Stimulated activated CD4-positive, alpha-beta T cell treated with anti-CD3 and anti-CD28 coated beads, Interleukin-15, amount 100 ng/mL, for 48 hours (primary cell): ENCODE measurements at regions not wholly inside any gene's neighbourhood (a gene's known extent, or its start where the extent isn't known, plus 50 kb on each side); places are given as distances from the start of the nearest gene placed in this dataset.
"Not testable (repeated sequence)": the region's sequence is repeated elsewhere in the genome, so short reads cannot be mapped to it uniquely, and the experiment has no call there.

Source experiments
- DNase-seq, 2 donors: peaks; one replicate each; pipeline ENCODE4 v3.0.0-alpha.2; 2020; ENCODE audit warnings: low read depth in 2 of 2

- DNase-seq = not testable (repeated sequence)
Measured at GRCh38 chr1:83474946-83475345, 524.0 kb downstream of the TTLL7 start.

DNA sequence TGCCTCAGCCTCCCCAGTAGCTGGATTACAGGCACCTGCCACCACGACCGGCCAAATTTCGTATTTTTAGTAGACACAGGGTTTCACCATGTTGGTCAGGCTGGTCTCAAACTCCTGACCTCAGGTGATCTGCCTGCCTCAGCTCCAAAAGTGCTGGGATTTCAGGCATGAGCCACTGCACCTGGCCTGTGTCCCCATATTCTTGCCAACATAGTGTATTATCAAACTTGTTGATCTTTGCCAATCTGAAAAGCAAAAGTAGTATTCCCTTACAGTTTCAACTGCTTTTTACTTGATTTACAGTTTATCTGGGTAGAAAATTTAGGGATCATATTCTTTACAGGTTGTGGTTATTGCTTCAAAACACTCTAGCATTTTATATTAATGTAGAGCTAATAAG is 524.9 kb downstream of the TTLL7 start:
- DNase-seq = not testable (repeated sequence)

GRCh38 chr1:83472066-83472465 is 526.9 kb downstream of the TTLL7 start:
- DNase-seq = not testable (repeated sequence)

GRCh38 chr1:83471272-83471671 is 527.7 kb downstream of the TTLL7 start:
- not testable (repeated sequence) for DNase-seq

DNA sequence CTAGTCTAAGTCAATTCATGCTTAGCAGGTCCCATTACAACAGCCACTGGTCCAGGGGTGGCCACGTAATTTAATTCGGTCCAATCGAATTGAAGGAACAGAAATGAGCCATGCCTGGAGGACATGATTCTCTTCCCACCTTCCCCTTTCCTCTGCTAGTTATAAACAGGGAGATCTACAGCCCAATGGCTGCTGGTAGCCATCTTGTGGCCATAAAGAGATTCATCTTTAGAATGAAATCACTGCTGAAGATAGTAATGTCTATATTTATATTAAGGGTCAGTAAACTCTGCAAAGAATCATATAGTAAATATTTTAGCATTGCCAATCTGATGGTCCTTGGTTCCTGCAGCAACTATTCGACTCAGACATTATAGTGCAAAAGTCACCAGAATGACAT is 530.6 kb downstream of the TTLL7 start:
- DNase-seq = not testable (repeated sequence)

DNA sequence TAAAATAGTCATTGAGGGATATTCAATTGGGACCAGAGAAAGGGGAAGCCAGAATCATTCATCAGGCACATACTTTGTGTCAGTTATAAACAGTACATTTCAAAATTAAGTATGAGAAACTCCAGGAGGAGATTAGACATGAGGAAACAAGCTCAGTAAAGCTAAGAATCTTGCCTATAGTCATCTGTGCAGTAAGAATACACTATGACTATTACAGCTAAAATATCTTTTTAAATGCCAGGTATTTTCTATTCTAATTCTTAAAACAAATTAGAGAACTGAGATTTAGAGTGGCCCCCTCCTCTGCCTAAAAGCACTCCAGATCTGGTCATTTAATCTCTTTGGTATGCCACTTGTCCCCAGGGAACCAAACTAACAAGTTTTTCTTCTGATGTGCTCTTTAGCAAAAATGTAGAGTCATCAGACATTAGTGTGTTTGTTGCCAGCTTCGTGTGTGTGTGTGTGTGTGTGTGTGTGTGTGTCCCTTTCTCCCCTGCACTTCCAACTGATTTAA is 541.1 kb downstream of the TTLL7 start:
- DNase-seq = not testable (repeated sequence)

DNA sequence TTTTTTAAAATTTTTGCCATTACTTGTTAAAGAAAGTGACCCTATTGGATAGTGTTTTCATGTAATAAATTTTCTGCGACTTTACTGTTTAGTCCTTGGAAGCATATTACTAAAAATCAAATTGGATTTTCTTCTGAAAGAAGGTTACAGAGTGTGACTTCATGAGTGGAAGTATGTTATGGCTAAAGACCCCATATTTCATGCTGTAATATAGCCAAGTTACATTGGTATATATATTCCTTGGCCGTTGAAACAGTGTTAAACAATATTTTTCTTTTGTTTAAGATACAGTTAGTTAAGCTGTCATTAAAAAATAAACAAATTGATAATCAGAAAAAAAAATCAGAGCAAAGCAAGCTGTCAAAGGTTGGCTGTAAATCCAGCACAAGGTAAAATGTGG is 541.7 kb downstream of the TTLL7 start:
- DNase-seq = not testable (repeated sequence)

DNA sequence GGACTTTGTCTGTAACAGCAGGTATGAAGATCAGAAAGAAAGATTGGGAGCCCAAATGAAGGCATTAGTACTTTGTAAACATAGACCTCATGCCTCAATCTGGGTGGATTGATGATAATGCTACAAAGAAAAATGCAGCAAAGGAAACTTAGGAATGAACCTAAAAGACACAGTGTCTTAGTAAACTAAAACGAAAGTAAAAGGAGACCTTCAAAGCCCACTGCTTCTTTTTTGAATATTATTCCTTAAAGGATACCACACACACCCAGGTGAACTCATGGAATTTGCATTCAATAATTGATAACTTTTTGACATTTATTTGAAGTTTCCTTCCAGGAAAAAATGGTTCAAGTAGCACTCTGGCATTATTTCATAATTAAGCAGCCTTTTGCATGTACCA is 543.2 kb downstream of the TTLL7 start:
- not testable (repeated sequence) for DNase-seq

DNA sequence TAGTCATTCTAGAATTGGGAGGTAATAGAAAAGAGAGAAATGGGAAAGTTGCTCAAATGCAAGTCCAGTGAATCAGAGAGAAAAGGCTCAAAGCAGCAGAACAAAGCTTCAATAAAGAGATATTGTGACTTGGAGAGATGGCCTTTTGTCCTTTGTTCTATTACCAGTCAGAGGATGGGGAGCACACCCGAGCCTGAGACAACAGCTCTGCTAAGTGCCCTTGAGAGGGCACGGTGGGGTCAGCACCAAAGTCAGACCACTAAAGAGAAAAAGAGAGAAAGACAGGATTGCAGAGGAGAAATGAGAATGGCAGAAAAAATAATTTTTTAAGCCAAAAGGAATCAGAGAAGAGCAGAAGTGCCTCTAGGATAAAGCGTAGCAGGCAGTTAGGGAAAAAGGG is 553.1 kb downstream of the TTLL7 start:
- not testable (repeated sequence) for DNase-seq

DNA sequence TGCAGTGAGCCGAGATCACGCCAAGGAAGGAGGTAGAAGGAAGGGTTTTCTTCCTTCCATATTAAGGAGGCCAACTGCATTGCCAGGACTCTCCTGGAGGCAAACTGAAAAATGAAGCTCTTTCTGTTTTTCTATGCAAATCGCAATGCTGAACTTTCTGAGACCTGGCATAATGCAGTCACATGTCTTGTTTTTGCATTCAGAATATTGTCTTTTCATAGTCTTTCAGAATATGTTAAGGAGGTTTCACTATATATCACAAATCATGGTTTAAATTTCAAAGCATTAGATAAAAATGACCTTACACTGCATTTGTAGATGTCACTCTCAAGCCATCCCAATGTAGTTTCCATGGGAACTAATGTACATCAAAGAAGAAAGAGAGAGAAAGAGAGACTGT is 556.5 kb downstream of the TTLL7 start:
- DNase-seq = not testable (repeated sequence)

DNA sequence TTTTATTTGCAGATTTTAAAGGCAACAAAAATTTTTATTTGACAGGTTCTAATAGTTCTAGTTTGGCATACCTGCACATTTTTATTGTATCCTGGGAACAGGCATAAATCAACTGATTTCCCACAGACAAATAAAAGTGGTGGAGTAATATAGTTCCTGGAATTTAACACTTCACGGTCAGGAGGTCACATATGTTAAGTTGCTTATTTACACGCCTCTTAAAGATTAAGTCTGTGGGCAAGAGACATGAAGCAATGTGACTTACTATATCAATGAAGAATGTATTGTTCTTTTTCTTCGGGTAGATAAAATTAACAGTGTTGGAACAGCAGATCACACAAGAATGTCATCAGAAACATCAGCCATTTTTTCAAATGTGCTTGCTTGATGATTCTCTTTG is 558.3 kb downstream of the TTLL7 start:
- not testable (repeated sequence) for DNase-seq

DNA sequence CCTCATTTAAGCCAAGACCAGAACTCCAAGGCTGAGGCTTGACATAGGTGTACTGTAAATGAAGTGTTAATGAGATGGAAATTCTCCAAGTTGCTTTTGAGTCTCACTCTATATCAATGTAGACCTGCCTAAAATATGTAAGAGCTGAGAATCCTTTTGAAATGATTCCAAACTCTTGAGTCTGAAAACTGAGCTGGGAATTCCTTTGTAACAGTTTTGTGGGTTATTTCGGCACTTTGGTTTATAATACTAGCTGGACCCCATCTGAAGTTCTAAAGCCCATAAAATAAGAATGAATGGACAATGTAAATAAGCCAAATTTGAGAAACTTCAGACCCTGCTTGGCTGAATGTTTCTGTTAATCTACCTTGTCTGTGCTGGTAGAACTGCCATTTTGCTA is 558.9 kb downstream of the TTLL7 start:
- not testable (repeated sequence) for DNase-seq

- DNase-seq = not testable (repeated sequence)
Measured at GRCh38 chr1:83438316-83438715, 560.6 kb downstream of the TTLL7 start.

DNA sequence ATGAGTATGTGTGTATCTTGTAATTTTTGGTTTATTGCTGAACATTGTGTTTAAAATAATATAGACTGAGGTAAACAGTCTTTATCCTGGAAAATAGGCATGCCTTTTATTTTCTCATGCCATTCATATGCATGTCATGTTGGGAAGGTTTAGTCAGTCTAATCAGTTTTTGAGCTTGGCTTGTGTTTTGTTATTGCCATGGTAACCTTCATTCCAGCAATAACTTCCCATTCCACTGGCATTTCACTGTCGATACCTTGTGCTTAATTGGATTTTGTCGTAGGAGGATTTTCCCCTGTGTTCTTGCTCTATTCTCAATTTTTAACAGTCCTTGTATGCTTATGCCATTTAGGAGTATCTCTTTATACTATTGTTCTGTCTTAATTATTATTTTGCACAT is 563.6 kb downstream of the TTLL7 start:
- not testable (repeated sequence) for DNase-seq

GRCh38 chr1:83427566-83427965 is 571.4 kb downstream of the TTLL7 start:
- not testable (repeated sequence) for DNase-seq

DNA sequence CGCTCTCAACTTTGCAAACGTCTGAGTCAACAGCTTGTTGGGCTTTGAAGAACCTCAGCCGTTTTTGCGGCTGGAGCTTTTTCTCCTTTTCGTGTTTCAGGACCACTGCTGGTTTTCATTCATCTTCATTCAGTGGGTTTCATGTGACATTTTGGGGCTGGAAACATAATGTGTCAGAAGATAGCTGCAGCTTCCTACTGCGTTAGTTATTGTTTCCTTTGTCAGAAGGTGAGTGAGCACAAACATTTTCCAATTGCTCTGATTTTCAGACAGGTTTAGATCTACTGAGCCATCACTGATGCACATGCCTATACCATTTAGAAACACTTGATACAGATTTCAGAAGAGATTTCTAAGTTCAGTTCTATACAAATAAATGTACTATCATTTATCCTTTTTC is 575.5 kb downstream of the TTLL7 start:
- DNase-seq = not testable (repeated sequence)

DNA sequence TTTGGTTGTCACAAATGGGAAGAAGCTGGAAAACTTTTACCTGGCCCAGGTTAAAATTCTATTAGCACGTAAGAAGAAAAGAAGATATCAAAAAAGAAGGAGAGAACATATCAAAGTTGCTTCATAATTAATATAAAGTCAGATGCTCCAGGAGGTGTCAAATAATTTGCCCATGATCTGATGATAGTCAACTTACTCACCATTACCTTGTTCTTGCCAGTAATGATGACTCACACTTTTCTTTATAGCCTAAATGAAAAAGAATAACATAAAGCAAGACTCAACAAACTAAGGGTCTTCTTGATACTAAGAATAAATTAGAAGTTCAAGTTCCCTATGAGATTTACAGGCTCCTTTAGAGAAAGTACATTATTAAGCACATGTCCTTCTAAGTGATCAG is 580.4 kb downstream of the TTLL7 start:
- no peak for DNase-seq

DNA sequence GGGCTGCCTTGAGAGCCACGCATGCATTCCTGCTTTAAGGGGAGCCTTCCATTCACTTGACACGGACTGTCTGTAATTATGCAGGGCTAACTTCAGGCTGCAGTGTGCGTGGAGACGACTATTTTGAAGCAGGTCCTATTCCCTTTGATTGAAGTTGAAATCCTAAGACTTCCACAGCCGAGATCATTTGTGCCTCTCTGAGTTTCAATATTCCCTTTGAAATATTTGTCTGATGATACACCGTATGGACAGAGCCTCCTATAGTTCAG is 585.2 kb downstream of the TTLL7 start:
- DNase-seq = not testable (repeated sequence)

DNA sequence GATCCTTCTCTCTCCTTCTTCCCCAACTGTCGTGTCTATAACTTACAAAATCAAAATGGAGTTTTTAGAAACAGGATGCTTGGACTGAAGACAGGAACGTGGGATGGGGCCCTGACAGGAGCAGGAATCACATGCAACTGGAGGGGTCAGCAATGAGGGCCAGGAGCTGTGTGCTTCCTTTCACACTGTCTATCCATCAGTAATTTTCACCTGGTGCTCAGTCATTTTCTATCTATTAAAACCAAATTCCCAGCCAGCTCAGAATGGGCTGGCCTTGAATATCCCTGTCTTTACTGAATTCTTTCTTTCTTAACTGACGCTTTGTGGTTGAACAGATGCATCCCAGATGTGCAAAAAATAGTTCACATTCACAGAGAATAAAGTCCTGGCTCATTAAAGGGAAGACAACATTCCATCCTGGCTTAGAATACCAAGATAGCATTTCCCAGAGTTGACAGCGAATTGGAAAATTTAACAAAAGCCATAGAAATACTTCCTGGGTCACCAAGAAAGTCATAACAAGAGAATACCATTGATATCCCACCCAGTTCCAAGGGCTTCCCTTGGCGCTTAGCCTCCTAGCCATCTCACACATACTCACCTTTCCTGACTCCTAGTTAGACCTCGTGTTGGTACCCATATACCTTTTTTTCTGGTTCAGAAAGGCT is 588.1 kb downstream of the TTLL7 start:
- DNase-seq = not testable (repeated sequence)

DNA sequence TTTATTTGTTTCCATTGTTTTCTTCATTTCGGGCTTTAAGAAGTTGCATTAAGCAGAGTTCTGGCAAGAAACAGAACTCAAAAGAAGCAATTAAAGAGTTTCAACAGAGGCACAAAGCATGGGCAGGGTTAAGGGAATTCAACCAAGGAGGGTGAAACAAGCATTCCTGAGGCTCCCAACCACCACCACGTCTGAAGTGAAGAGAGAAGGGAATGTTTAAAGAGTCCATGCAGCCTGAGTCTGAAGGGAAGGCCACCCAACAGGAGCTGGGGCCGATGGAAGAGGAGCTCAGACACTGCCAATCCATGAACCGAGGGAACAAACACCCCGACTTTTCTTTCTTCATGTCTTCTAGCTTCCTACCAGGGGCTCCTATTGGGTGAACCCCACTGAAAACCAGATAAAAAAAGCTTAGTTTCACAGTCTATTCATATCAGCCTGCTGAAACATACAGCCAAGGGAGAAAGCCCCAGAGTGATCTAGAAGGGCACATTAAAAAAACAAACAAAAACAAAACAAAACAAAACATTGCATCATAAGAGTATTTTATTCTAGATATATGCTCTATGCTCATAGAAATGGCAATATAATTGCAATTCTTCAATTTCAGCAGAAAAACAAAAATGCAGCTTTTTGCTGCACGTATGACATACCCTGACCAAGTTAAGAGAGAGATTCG is 592.1 kb downstream of the TTLL7 start:
- DNase-seq = not testable (repeated sequence)

DNA sequence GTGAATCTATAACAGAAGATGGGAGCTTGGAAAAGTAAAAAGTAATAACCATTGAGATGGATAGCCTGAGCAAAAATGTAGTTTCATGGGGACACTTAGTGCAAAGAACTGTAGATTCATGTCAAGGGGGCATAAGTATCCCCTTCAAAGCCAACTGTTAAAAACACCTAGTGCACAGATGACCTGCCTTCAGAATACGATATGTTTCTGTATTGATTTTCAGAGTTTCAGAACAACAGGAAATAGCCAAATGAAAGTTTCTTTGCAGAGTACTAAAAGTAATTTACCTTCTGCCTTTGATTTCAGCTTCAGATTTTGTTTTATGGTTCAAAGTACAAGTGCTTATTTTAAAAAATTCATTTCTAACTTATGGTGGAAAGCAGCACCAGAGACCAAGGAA is 593.1 kb downstream of the TTLL7 start:
- DNase-seq = not testable (repeated sequence)

GRCh38 chr1:83403500-83403899 is 595.4 kb downstream of the TTLL7 start:
- not testable (repeated sequence) for DNase-seq

DNA sequence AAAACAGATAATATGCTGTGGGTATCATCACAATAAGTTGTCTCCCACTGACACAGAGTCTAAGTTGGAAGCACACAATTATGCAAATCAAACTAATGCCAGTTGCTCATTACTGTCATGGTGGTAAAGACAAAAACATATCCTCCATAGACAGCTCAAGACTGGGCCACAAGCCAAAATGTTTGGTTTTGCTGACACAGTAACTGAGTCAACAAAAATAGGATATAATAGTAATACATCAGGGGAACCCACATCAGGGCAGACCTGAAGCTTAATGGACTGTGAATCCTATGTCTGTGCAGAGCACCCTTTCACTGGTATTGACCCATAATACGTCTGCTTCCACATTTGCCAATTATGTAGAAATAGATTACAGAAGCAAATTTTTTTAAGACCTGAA is 597.8 kb downstream of the TTLL7 start:
- not testable (repeated sequence) for DNase-seq
